GM12878 (cell line): ENCODE measurements at regions not wholly inside any gene's neighbourhood (a gene's known extent, or its start where the extent isn't known, plus 50 kb on each side); places are given as distances from the start of the nearest gene placed in this dataset.

Experiments
- ATF7 ChIP-seq: fragments of 450-650 bp; IDR thresholded peaks from 2 replicates; pipeline ENCODE4 v1.6.1; 2016; ENCODE audit warnings: low read depth, mild to moderate bottlenecking
- BCL11A ChIP-seq: IDR thresholded peaks from 2 replicates; pipeline ENCODE4 v1.6.1; 2011; ENCODE audit warnings: low read depth, low read length
- CBFB ChIP-seq: IDR thresholded peaks from 2 replicates; pipeline ENCODE4 v1.6.1; 2016; ENCODE audit warnings: antibody characterized with exemption, low read depth
- CREM ChIP-seq: IDR thresholded peaks from 2 replicates; pipeline ENCODE4 v1.6.1; 2014; ENCODE audit warnings: antibody characterized with exemption, low read depth
- EGR1 ChIP-seq, 2 experiments: IDR thresholded peaks; 1 replicate in 1 of 2; 2 replicates in 1 of 2; pipeline ENCODE4 v1.6.1; 2011 to 2012; ENCODE audit warnings: low read depth in 2 of 2, low read length in 2 of 2, borderline replicate concordance in 1 of 2, mild to moderate bottlenecking in 1 of 2, moderate library complexity in 1 of 2
- EP300 ChIP-seq, 2 experiments: fragments of 150-350 bp in 1 of 2; IDR thresholded peaks; 2 replicates each; pipeline ENCODE4 v1.6.1; 2011 to 2012; ENCODE audit warnings: low read depth in 2 of 2, low read length in 2 of 2, borderline replicate concordance in 1 of 2, improper control_type of control experiment in 1 of 2, inconsistent platforms in 1 of 2; ENCODE audit not compliant: control insufficient read depth in 1 of 2
- ETV6 ChIP-seq, 2 experiments: fragments of 450-650 bp in 1 of 2; IDR thresholded peaks in 1 of 2; conservative IDR thresholded peaks in 1 of 2; 2 replicates each; pipeline ENCODE4 v1.6.1; 2014; ENCODE audit warnings: antibody characterized with exemption in 1 of 2, borderline replicate concordance in 1 of 2, low read depth in 1 of 2, mild to moderate bottlenecking in 1 of 2, moderate library complexity in 1 of 2
- FOS ChIP-seq: IDR thresholded peaks from 3 replicates; pipeline ENCODE4 v1.6.1; 2011; ENCODE audit warnings: borderline replicate concordance; ENCODE audit not compliant: insufficient read length; ENCODE audit errors: extremely low read depth
- IKZF2 ChIP-seq, 2 experiments: fragments of 450-650 bp; IDR thresholded peaks; 2 replicates each; pipeline ENCODE4 v1.6.1; 2017; ENCODE audit warnings: mild to moderate bottlenecking in 2 of 2, moderate library complexity in 2 of 2
- JUND ChIP-seq: IDR thresholded peaks from 2 replicates; pipeline ENCODE4 v1.6.1; 2012; ENCODE audit warnings: low read depth, mild to moderate bottlenecking, low read length, improper control_type of control experiment, moderate library complexity
- KLF5 ChIP-seq: fragments of 450-650 bp; IDR thresholded peaks from 2 replicates; pipeline ENCODE4 v1.6.1; 2014; ENCODE audit warnings: mild to moderate bottlenecking; ENCODE audit not compliant: partially characterized antibody
- MEF2A ChIP-seq: IDR thresholded peaks from 2 replicates; pipeline ENCODE4 v1.6.1; 2011; ENCODE audit warnings: low read depth, mild to moderate bottlenecking, low read length, moderate library complexity; ENCODE audit not compliant: insufficient read depth
- MYC ChIP-seq: IDR thresholded peaks from 2 replicates; pipeline ENCODE4 v1.6.1; 2011; ENCODE audit warnings: mild to moderate bottlenecking, low read length, moderate library complexity, inconsistent platforms; ENCODE audit not compliant: insufficient read depth, insufficient replicate concordance, insufficient read length, severe bottlenecking
- PAX5 ChIP-seq: IDR thresholded peaks from 2 replicates; pipeline ENCODE4 v1.6.1; 2011; ENCODE audit warnings: low read depth, low read length, borderline replicate concordance
- SRF ChIP-seq, 2 experiments: IDR thresholded peaks; 2 replicates each; pipeline ENCODE4 v1.6.1; 2011; ENCODE audit warnings: low read depth in 2 of 2, low read length in 2 of 2, mild to moderate bottlenecking in 1 of 2, moderate library complexity in 1 of 2
- TCF12 ChIP-seq: IDR thresholded peaks from 2 replicates; pipeline ENCODE4 v1.6.1; 2011; ENCODE audit warnings: low read depth, mild to moderate bottlenecking, low read length
- ZNF207 ChIP-seq: fragments of 450-650 bp; IDR thresholded peaks from 2 replicates; pipeline ENCODE4 v1.6.1; 2014; ENCODE audit warnings: antibody characterized with exemption, mild to moderate bottlenecking, borderline replicate concordance
- TF ChIP-seq, protein P1 (sequence below): fragments of 450-650 bp; conservative IDR thresholded peaks from 2 replicates; pipeline ENCODE4 v1.6.1; 2017; ENCODE audit warnings: mild to moderate bottlenecking, moderate library complexity
- TF ChIP-seq, protein P2 (sequence below): fragments of 450-650 bp; IDR thresholded peaks from 2 replicates; pipeline ENCODE4 v1.6.1; 2016; ENCODE audit warnings: mild to moderate bottlenecking

- peak; percentile 55 for TF ChIP-seq ATF7
- TF ChIP-seq, protein P1, sequence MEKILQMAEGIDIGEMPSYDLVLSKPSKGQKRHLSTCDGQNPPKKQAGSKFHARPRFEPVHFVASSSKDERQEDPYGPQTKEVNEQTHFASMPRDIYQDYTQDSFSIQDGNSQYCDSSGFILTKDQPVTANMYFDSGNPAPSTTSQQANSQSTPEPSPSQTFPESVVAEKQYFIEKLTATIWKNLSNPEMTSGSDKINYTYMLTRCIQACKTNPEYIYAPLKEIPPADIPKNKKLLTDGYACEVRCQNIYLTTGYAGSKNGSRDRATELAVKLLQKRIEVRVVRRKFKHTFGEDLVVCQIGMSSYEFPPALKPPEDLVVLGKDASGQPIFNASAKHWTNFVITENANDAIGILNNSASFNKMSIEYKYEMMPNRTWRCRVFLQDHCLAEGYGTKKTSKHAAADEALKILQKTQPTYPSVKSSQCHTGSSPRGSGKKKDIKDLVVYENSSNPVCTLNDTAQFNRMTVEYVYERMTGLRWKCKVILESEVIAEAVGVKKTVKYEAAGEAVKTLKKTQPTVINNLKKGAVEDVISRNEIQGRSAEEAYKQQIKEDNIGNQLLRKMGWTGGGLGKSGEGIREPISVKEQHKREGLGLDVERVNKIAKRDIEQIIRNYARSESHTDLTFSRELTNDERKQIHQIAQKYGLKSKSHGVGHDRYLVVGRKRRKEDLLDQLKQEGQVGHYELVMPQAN: no peak
- 0 out of 3 replicates have a peak, but pooled peaks of 1 of the 2 experiments have one; percentile 32 for TF ChIP-seq EGR1 (IDR thresholded peaks at IDR 0.05; ENCODE audit: borderline replicate concordance in 1 of 2, low read depth in 2 of 2, low read length in 2 of 2)
- TF ChIP-seq BCL11A: peak; percentile 90
- TF ChIP-seq PAX5: 0 out of 2 replicates have a peak, but pooled peaks have one; percentile 60
- TF ChIP-seq IKZF2 (IDR thresholded peaks at IDR 0.05): peak; percentile 63 to 77; a peak in 3 of 4 replicates
- no peak for TF ChIP-seq MYC
- TF ChIP-seq KLF5: no peak
- peak; percentile 80 for TF ChIP-seq JUND
- TF ChIP-seq SRF (IDR thresholded peaks at IDR 0.05; ENCODE audit: low read depth in 2 of 2, low read length in 2 of 2): peak in 1 of 2 experiments; percentile 71; a peak in 1 of 4 replicates
- 0 out of 2 replicates have a peak, but pooled peaks have one; percentile 48 for TF ChIP-seq CBFB
- peak in 1 of 2 experiments; percentile 78; a peak in 2 of 4 replicates for TF ChIP-seq EP300 (IDR thresholded peaks at IDR 0.05; ENCODE audit: borderline replicate concordance in 1 of 2, control insufficient read depth in 1 of 2, low read depth in 2 of 2, low read length in 2 of 2)
- TF ChIP-seq TCF12: 0 out of 2 replicates have a peak, but pooled peaks have one; percentile 50
- TF ChIP-seq ETV6 (conservative IDR thresholded peaks at IDR 0.05 in 1 of 2, IDR thresholded peaks at IDR 0.05 in 1 of 2; ENCODE audit: borderline replicate concordance in 1 of 2, low read depth in 1 of 2): peak in 1 of 2 experiments; percentile 95; a peak in 2 of 4 replicates
- TF ChIP-seq ZNF207: no peak
- TF ChIP-seq FOS: no peak
- TF ChIP-seq, protein P2, sequence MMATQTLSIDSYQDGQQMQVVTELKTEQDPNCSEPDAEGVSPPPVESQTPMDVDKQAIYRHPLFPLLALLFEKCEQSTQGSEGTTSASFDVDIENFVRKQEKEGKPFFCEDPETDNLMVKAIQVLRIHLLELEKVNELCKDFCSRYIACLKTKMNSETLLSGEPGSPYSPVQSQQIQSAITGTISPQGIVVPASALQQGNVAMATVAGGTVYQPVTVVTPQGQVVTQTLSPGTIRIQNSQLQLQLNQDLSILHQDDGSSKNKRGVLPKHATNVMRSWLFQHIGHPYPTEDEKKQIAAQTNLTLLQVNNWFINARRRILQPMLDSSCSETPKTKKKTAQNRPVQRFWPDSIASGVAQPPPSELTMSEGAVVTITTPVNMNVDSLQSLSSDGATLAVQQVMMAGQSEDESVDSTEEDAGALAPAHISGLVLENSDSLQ: peak; percentile 62
- TF ChIP-seq MEF2A: peak; percentile 66
- peak; percentile 80; the same call in 1 of the 2 replicates for TF ChIP-seq CREM
Measured at GRCh38 chr15:79673416-79674123, 223.2 kb downstream of the MTHFS start (continued).
